KMS-11 (cell line): ENCODE measurements at regions not wholly inside any gene's neighbourhood (a gene's known extent, or its start where the extent isn't known, plus 50 kb on each side); places are given as distances from the start of the nearest gene placed in this dataset.

Experiments
- H2AFZ ChIP-seq: fragments of 200-600 bp; sonication (generic); 2 replicates; pipeline ENCODE4 v1.6.1; 2016; ENCODE audit warnings: antibody characterized with exemption, mixed run types, low read depth
- H3K27ac ChIP-seq: fragments of 200-600 bp; sonication (generic); 2 replicates; pipeline ENCODE4 v1.6.1; 2016; ENCODE audit warnings: mild to moderate bottlenecking, mixed run types
- H3K27me3 ChIP-seq: fragments of 200-600 bp; sonication (generic); 2 replicates; pipeline ENCODE4 v1.6.1; 2017; ENCODE audit warnings: mild to moderate bottlenecking, low read depth, mixed run types, moderate library complexity; ENCODE audit not compliant: insufficient read depth
- H3K36me3 ChIP-seq: fragments of 200-600 bp; sonication (generic); 2 replicates; pipeline ENCODE4 v1.6.1; 2017; ENCODE audit warnings: mild to moderate bottlenecking, mixed run types; ENCODE audit not compliant: insufficient read depth
- H3K4me1 ChIP-seq: fragments of 200-600 bp; sonication (generic); 2 replicates; pipeline ENCODE4 v1.6.1; 2016; ENCODE audit warnings: mild to moderate bottlenecking, low read depth, mixed run types; ENCODE audit not compliant: poor library complexity, severe bottlenecking
- H3K4me2 ChIP-seq: fragments of 200-600 bp; sonication (generic); 2 replicates; pipeline ENCODE4 v1.7.0; 2016; ENCODE audit warnings: mild to moderate bottlenecking, mixed run types
- H3K4me3 ChIP-seq: fragments of 200-600 bp; sonication (generic); IDR thresholded peaks from 2 replicates; pipeline ENCODE4 v1.6.1; 2017; ENCODE audit warnings: low read depth, low read length, mixed read lengths; ENCODE audit not compliant: insufficient read depth
- H3K79me2 ChIP-seq: fragments of 200-600 bp; sonication (generic); 2 replicates; pipeline ENCODE4 v1.6.1; 2016; ENCODE audit warnings: low read depth, mixed run types; ENCODE audit not compliant: insufficient read depth
- H3K9ac ChIP-seq: fragments of 200-600 bp; sonication (generic); 2 replicates; pipeline ENCODE4 v1.6.1; 2016; ENCODE audit warnings: mild to moderate bottlenecking, mixed run types
- H4K20me1 ChIP-seq: fragments of 200-600 bp; sonication (generic); 2 replicates; pipeline ENCODE4 v1.6.1; 2016; ENCODE audit warnings: mild to moderate bottlenecking, mixed run types; ENCODE audit not compliant: insufficient read depth
- CTCF ChIP-seq: fragments of 200-600 bp; sonication (generic); conservative IDR thresholded peaks from 2 replicates; pipeline ENCODE4 v1.6.1; 2017; ENCODE audit warnings: low read depth, mild to moderate bottlenecking, antibody characterized with exemption, low read length, moderate library complexity, mixed read lengths

- no peaks in the 10 kb centered on the region for H3K4me1 ChIP-seq
- TF ChIP-seq CTCF = no peak
- no peak overlapping the region for H2AFZ ChIP-seq
- no peak overlapping the region for H3K27ac ChIP-seq
- H3K36me3 ChIP-seq = no peaks in the 10 kb centered on the region
- no peaks in the 10 kb centered on the region for H3K79me2 ChIP-seq
- no peaks in the 10 kb centered on the region for H3K27me3 ChIP-seq
- H3K4me2 ChIP-seq = no peak overlapping the region
- no peaks in the 10 kb centered on the region for H4K20me1 ChIP-seq
- H3K4me3 ChIP-seq = no peak overlapping the region
- H3K9ac ChIP-seq = no peak overlapping the region
Measured at GRCh38 chr2:12027136-12027535, 280.7 kb downstream of the LPIN1 start.

- H3K9ac ChIP-seq = no peak overlapping the region
Measured at GRCh38 chr2:12031866-12032265, 285.4 kb downstream of the LPIN1 start.

GRCh38 chr2:12032398-12032797 lies 286.0 kb downstream of the LPIN1 start:
- TF ChIP-seq CTCF = no peak
- no peak overlapping the region for H3K4me2 ChIP-seq
- H3K4me1 ChIP-seq = no peaks in the 10 kb centered on the region
- H3K4me3 ChIP-seq = no peak overlapping the region
- no peaks in the 10 kb centered on the region for H3K79me2 ChIP-seq
- H4K20me1 ChIP-seq = no peaks in the 10 kb centered on the region
- H3K9ac ChIP-seq = no peak overlapping the region
- H2AFZ ChIP-seq = no peak overlapping the region
- no peak overlapping the region for H3K27ac ChIP-seq
- H3K36me3 ChIP-seq = no peaks in the 10 kb centered on the region
- no peaks in the 10 kb centered on the region for H3K27me3 ChIP-seq

More at GRCh38 chr2:12031866-12032265, 285.4 kb downstream of the LPIN1 start:
- Histone ChIP-seq H3K4me1 (no peaks in the 10 kb centered on the region), H2AFZ (no peak overlapping the region), H3K27ac (no peak overlapping the region), H4K20me1 (no peaks in the 10 kb centered on the region), H3K4me3 (no peak overlapping the region), H3K79me2 (no peaks in the 10 kb centered on the region), H3K4me2 (no peak overlapping the region), H3K27me3 (no peaks in the 10 kb centered on the region), H3K36me3 (no peaks in the 10 kb centered on the region)
- no peak for TF ChIP-seq CTCF

- Histone ChIP-seq H3K36me3 (no peaks in the 10 kb centered on the region), H3K9ac (no peak overlapping the region), H3K4me1 (no peaks in the 10 kb centered on the region), H3K79me2 (no peaks in the 10 kb centered on the region), H3K27ac (no peak overlapping the region), H3K4me2 (no peak overlapping the region), H3K27me3 (no peaks in the 10 kb centered on the region), H2AFZ (no peak overlapping the region), H4K20me1 (no peaks in the 10 kb centered on the region), H3K4me3 (no peak overlapping the region)
- no peak for TF ChIP-seq CTCF
Measured at GRCh38 chr2:12032975-12033374, 286.5 kb downstream of the LPIN1 start.
